Activated T-helper 1 cell treated with anti-CD3 and anti-CD28 coated beads, Interleukin-12 subunit alpha, Interleukin-12 subunit beta, Interleukin-2, Interleukin-4 antibody, amounts not matched to agents 30 ng/mL and 10 ng/mL and 1 ng/mL, durations not matched to agents 14 hours and 24 hours and 36 hours (primary cell): ENCODE measurements at regions not wholly inside any gene's neighbourhood (a gene's known extent, or its start where the extent isn't known, plus 50 kb on each side); places are given as distances from the start of the nearest gene placed in this dataset.

ENCODE experiments used
- DNase-seq: peaks from one replicate; pipeline ENCODE4 v3.0.0; 2021; ENCODE audit warnings: low spot score
- H3K27ac Mint-ChIP-seq: one replicate; pipeline ENCODE4 v1.8.0; 2021; ENCODE audit warnings: mild to moderate bottlenecking, mixed read lengths
- H3K27me3 Mint-ChIP-seq: one replicate; pipeline ENCODE4 v1.8.0; 2022; ENCODE audit warnings: mild to moderate bottlenecking, moderate library complexity, mixed read lengths; ENCODE audit not compliant: insufficient read depth
- H3K36me3 Mint-ChIP-seq: one replicate; pipeline ENCODE4 v1.8.0; 2021; ENCODE audit warnings: low read depth, mixed read lengths
- H3K4me1 Mint-ChIP-seq: one replicate; pipeline ENCODE4 v1.8.0; 2021; ENCODE audit warnings: low read depth, mixed read lengths
- H3K4me3 Mint-ChIP-seq: one replicate; pipeline ENCODE4 v1.8.0; 2021; ENCODE audit warnings: mild to moderate bottlenecking, moderate library complexity, mixed read lengths
- H3K9me3 Mint-ChIP-seq: one replicate; pipeline ENCODE4 v1.8.0; 2021; ENCODE audit warnings: mixed read lengths
- intact Hi-C: fragments of 100-400 bp; cut with micrococcal nuclease; formaldehyde crosslinking; loops from one replicate; pipeline ENCODE4 v1.15.1; 2024

DNA sequence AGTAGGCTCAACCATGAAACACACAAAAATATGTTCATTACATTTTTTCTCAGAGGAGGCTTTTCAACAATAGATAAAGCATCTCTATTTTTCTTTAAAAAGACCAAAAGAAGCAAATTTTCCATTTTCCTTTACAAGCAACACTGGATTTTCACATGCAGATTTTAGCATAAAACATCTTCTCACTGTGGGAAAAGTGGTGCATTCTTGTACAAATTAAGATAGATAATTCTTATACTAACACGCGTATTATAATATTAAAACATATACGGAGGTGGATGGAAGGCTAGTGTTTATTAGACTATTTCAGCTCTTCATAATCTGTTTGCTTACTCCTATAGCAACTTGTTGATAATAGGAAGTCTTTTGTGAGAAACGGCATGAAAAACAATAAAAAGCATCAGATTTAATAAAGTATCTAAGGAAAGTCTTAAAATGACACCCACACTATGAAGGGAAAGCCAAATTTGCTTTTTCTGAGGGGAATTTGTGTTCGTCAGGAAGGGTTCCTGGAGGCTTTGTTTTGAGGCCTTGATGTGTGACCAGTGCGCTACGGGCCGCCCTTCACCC, 529.6 kb downstream of the SOX2 start:
- Mint-ChIP-seq H3K27ac (no peak overlapping the region), H3K4me3 (no peak overlapping the region), H3K27me3 (no peaks in the 10 kb centered on the region), H3K4me1 (no peaks in the 10 kb centered on the region), H3K36me3 (no peaks in the 10 kb centered on the region), H3K9me3 (no peaks in the 10 kb centered on the region)
- DNase-seq = no peak
- intact Hi-C loops = no loop called here

DNA sequence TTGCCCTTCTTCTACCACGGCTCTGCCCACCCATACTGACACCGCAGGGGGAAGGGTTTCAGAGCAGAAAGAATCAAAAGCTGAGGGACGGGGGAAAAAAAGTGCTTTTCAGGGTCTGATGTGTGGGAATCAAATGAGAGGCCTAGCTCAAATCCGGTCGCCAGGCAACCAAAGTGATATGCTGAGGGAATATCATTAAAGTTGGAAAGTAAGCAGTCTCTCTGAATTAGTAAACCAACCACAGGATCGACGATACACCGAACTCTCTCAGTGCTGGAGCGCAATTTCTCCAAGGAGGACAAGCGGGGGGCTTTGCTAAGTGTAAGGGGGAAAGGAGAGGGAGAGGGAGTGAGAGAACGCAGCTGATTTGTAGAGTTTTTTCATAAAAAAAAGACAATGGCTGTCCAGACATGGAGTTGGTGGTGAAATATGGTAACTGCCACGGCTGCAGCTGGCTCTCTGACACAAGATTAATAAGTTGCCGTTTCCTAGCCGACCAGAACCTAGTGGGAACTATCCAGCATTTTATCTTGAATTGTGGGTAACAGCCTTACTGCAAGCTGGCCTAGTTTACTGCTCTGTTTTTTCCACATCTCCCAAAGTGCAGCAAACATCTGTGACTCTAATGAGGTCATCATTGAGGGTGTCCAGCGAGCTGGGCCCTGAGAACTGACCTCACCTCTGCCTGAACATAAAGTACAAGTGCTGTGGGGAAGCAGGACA, 530.2 kb downstream of the SOX2 start:
- H3K4me3 Mint-ChIP-seq = no peak overlapping the region
- intact Hi-C loops = no loop called here
- H3K27me3 Mint-ChIP-seq = no peaks in the 10 kb centered on the region
- DNase-seq = no peak
- no peaks in the 10 kb centered on the region for H3K36me3 Mint-ChIP-seq
- H3K9me3 Mint-ChIP-seq = no peaks in the 10 kb centered on the region
- H3K27ac Mint-ChIP-seq = no peak overlapping the region
- no peaks in the 10 kb centered on the region for H3K4me1 Mint-ChIP-seq

DNA sequence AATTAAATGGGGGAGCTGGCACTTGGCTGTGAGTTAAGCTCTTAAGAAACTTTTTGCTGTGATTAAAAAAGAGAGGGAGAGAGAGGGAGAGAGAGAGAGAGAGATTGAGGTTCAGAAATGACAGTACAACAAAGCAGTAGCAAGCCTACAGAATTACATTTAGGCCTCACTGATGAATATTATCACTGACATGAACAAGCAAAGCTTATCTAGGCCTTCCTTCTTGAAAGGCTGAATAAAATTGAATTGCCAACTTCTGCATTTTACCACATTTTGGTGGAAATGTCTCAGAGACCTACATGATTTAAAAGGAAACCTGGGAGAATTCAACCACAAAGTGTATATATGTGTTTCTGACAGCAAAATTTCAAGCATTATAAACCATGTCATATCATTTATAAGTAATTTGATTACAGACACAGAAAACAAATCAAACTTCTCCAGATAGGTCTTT, 530.8 kb downstream of the SOX2 start:
- intact Hi-C loops = no loop called here
- no peak for DNase-seq
- no peaks in the 10 kb centered on the region for H3K36me3 Mint-ChIP-seq
- no peaks in the 10 kb centered on the region for H3K27me3 Mint-ChIP-seq
- H3K9me3 Mint-ChIP-seq = no peaks in the 10 kb centered on the region
- no peak overlapping the region for H3K4me3 Mint-ChIP-seq
- no peak overlapping the region for H3K27ac Mint-ChIP-seq
- H3K4me1 Mint-ChIP-seq = no peaks in the 10 kb centered on the region

- Mint-ChIP-seq H3K4me3 (no peak overlapping the region), H3K36me3 (no peaks in the 10 kb centered on the region), H3K27me3 (no peaks in the 10 kb centered on the region), H3K4me1 (no peaks in the 10 kb centered on the region), H3K9me3 (no peaks in the 10 kb centered on the region), H3K27ac (no peak overlapping the region)
- DNase-seq = no peak
- intact Hi-C loops = no loop called here
These were observed 531.9 kb downstream of the SOX2 start for GRCh38 chr3:182243625-182244024.

DNA sequence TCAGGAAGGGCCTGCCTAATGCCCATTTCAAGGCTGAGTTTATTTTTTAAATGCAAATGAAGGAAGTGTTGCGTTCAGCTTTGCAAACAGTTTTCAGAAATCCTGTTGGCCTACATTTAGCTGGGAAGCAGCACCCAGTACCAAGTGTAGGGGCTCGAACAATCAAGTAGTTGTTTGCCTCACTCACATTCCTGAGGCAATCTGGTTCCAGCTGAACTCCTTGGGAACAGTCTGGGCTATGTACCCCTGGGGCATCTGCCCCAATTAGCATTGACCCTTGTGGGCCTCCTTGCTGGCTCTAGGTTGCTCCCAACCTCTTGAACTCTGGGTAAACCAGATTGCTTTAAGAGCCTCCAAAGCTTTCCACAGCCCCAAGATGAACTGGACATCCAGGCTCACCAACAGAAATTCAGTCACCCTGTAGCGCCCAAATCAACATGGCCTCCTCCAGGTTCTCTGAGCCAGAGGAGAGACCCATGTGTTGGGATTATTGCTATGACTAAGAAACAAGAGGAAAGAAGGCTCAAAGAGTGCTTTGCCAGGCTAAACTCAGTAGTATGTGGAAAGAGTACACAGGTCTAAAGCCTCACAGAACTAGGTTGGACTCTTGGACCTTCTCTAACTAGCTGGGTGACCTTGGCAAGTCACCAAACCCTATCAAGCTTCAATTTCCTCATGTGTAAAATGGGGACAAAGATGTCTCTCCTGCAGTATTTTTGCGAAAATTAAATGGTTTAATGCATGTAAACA, 532.7 kb downstream of the SOX2 start:
- intact Hi-C loops = no loop called here

DNA sequence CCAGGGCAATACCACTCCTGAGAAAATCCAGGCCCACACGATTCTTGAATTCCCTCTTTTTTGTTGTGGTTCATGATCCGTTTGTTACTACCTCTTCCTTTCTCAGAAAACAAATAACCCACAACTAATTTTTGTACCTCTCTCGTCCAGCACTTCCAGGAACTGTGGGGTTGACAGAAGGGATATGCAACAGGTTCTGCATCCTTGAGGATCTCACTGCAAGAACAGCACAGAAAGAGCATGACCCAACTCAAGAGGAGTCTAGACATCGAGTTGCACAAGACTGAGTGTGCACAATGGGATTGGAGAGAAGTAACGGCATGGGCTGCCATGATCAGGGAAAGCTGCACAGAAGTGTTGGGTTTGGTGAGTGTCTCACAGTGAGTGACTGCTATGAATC, 533.3 kb downstream of the SOX2 start:
- H3K4me3 Mint-ChIP-seq = no peak overlapping the region
- no peak for DNase-seq

More for the DNA sequence above, 532.7 kb downstream of the SOX2 start:
- DNase-seq = no peak
- H3K9me3 Mint-ChIP-seq = no peaks in the 10 kb centered on the region
- H3K27me3 Mint-ChIP-seq = no peaks in the 10 kb centered on the region
- H3K4me1 Mint-ChIP-seq = no peaks in the 10 kb centered on the region
- H3K36me3 Mint-ChIP-seq = no peaks in the 10 kb centered on the region
- H3K27ac Mint-ChIP-seq = no peak overlapping the region
- H3K4me3 Mint-ChIP-seq = no peak overlapping the region

DNA sequence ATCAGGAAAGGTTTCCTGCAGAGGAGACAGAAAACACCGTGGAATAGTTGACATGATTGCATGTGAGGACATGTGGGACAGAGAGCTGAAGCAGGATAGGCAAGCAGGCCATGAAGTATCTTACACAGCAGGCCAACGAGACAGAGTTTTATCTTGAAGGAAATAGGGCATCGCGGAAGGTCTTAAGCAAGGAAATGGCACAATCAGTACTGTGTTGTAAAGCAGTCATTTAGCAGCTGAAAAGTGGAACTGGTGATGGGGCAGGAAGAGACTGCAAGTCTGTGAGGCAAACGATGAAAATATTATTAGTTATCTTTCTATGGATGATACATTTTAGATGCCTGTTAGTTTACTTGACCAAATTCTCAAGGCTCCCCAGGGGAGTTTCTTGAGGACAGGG, 535.1 kb downstream of the SOX2 start:
- H3K4me3 Mint-ChIP-seq = no peak overlapping the region
- DNase-seq = no peak
- H3K27me3 Mint-ChIP-seq = peaks cover 1% of the 10 kb centered on the region
- H3K4me1 Mint-ChIP-seq = no peaks in the 10 kb centered on the region
- H3K27ac Mint-ChIP-seq = no peak overlapping the region
- H3K36me3 Mint-ChIP-seq = no peaks in the 10 kb centered on the region
- H3K9me3 Mint-ChIP-seq = no peaks in the 10 kb centered on the region
- intact Hi-C loops = no loop called here

More for the DNA sequence above, 533.3 kb downstream of the SOX2 start:
- Mint-ChIP-seq H3K4me1 (no peaks in the 10 kb centered on the region), H3K36me3 (no peaks in the 10 kb centered on the region), H3K27ac (no peak overlapping the region), H3K9me3 (no peaks in the 10 kb centered on the region), H3K27me3 (no peaks in the 10 kb centered on the region)
- intact Hi-C loops = no loop called here

GRCh38 chr3:182248349-182248880, 536.7 kb downstream of the SOX2 start:
- peaks cover 1% of the 10 kb centered on the region for H3K27me3 Mint-ChIP-seq
- no peaks in the 10 kb centered on the region for H3K36me3 Mint-ChIP-seq
- H3K4me1 Mint-ChIP-seq = no peaks in the 10 kb centered on the region
- DNase-seq = no peak
- no peak overlapping the region for H3K4me3 Mint-ChIP-seq
- H3K27ac Mint-ChIP-seq = no peak overlapping the region
- H3K9me3 Mint-ChIP-seq = no peaks in the 10 kb centered on the region
- intact Hi-C loops = loop anchor here (2.0 kb wide), 1 partner anchor 434 kb away; no protein-coding TSS in a partner anchor

GRCh38 chr3:182252802-182253201, 540.5 kb upstream of the ATP11B start:
- intact Hi-C loops = loop anchor here (10.0 kb wide), 1 partner anchor 548 kb away; no protein-coding TSS in a partner anchor
- Mint-ChIP-seq H3K36me3 (no peaks in the 10 kb centered on the region), H3K27me3 (peaks cover 1% of the 10 kb centered on the region)

DNA sequence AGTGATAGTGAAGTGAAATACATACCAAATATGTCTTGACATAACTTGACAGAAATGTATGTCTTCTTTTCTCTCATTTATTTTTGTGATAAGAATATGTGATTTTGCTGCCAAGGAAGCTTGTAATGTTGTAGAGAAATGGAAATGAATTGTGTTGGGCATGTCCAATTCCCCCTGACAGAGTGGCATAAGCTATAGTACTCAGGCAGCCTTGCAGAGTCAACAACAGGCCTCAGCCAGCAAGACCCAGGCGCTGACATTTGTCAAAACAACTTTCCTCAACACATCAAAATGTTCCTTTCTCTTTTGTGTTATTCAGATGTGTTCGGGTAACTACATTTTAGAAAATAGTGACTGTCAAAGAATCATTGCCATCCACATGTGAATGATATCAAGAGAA, 538.1 kb upstream of the ATP11B start:
- no peak overlapping the region for H3K4me3 Mint-ChIP-seq
- DNase-seq = no peak
- H3K4me1 Mint-ChIP-seq = no peaks in the 10 kb centered on the region
- peaks cover 1% of the 10 kb centered on the region for H3K27me3 Mint-ChIP-seq
- intact Hi-C loops = loop anchor here (10.0 kb wide), 1 partner anchor 550 kb away; no protein-coding TSS in a partner anchor
- H3K27ac Mint-ChIP-seq = no peak overlapping the region
- H3K36me3 Mint-ChIP-seq = no peaks in the 10 kb centered on the region
- no peaks in the 10 kb centered on the region for H3K9me3 Mint-ChIP-seq

More at GRCh38 chr3:182252802-182253201, 540.5 kb upstream of the ATP11B start:
- Mint-ChIP-seq H3K9me3 (no peaks in the 10 kb centered on the region), H3K4me3 (no peak overlapping the region), H3K27ac (no peak overlapping the region), H3K4me1 (no peaks in the 10 kb centered on the region)
- DNase-seq = no peak

GRCh38 chr3:182257361-182257760, 535.9 kb upstream of the ATP11B start:
- Mint-ChIP-seq H3K36me3 (no peaks in the 10 kb centered on the region), H3K4me3 (no peak overlapping the region), H3K9me3 (no peaks in the 10 kb centered on the region), H3K4me1 (no peaks in the 10 kb centered on the region), H3K27me3 (no peaks in the 10 kb centered on the region), H3K27ac (no peak overlapping the region)
- DNase-seq = no peak
- intact Hi-C loops = loop anchor here (10.0 kb wide), 1 partner anchor 553 kb away; no protein-coding TSS in a partner anchor

DNA sequence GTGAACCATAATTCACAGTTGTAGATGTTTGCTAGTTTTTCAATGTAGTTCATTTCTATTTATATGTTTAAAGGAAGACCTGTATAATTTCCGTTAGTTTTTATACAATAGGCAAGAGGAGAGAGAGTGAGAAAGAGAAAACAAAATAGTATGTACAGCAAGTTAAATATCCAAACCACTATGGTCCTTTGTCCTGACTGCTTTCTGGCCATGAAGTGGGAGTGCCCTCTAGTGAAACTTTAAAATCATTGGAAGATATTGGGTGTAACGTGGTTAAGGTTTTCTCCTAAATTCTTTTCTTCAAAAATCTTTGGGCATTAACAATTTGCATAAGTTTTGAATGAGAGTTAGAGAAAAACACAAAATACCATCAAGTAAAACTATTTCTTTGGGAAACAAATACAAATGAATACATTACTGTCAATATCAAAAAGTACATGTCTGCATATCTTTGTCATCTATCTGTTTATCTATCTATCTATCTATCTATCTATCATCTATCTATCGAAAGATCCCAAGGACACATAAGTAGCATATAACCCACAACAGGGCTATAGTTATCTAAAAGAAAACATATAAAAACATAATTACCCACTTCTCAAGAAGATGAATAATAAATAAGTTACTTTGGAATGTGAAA, 534.6 kb upstream of the ATP11B start:
- no peaks in the 10 kb centered on the region for H3K36me3 Mint-ChIP-seq
- H3K27me3 Mint-ChIP-seq = no peaks in the 10 kb centered on the region
- no peak for DNase-seq
- H3K9me3 Mint-ChIP-seq = no peaks in the 10 kb centered on the region
- H3K4me1 Mint-ChIP-seq = no peaks in the 10 kb centered on the region
- H3K4me3 Mint-ChIP-seq = no peak overlapping the region
- H3K27ac Mint-ChIP-seq = no peak overlapping the region
- intact Hi-C loops = loop anchor here (10.0 kb wide), 1 partner anchor 554 kb away; no protein-coding TSS in a partner anchor
